ENCODE measurements at regions not wholly inside any gene's neighbourhood (a gene's known extent, or its start where the extent isn't known, plus 50 kb on each side); places are given as distances from the start of the nearest gene placed in this dataset.

DNA sequence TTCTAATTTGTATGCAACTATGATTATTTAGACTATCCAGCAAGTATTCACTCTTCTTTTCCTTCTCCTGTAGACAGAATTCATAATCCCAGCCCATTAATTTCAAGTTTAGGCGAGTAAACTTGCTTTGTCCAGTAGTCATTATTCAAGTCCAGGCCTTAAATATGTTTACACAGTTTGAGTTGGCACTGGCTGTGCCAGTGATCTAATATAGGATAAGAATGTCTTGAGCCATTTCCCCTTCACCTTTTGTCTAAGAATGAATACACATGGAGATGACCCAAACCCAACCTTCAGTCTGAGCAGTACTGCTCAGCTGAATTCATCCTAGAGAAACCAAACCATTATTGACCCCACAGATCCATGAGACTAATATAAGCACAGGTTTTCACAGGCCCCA is 930.4 kb upstream of the CDH8 start:
- Mint-ChIP-seq H3K4me1 (ENCODE audit: unreplicated experiment) (no peaks in the 10 kb centered on the region), H3K4me3 (ENCODE audit: unreplicated experiment) (no peak overlapping the region), H3K27ac (ENCODE audit: unreplicated experiment) (no peak overlapping the region), H3K27me3 (ENCODE audit: unreplicated experiment) (no peaks in the 10 kb centered on the region), H3K36me3 (ENCODE audit: unreplicated experiment) (no peaks in the 10 kb centered on the region), H3K9me3 (ENCODE audit: unreplicated experiment) (peaks cover 3% of the 10 kb centered on the region)
- TF ChIP-seq, protein P1, sequence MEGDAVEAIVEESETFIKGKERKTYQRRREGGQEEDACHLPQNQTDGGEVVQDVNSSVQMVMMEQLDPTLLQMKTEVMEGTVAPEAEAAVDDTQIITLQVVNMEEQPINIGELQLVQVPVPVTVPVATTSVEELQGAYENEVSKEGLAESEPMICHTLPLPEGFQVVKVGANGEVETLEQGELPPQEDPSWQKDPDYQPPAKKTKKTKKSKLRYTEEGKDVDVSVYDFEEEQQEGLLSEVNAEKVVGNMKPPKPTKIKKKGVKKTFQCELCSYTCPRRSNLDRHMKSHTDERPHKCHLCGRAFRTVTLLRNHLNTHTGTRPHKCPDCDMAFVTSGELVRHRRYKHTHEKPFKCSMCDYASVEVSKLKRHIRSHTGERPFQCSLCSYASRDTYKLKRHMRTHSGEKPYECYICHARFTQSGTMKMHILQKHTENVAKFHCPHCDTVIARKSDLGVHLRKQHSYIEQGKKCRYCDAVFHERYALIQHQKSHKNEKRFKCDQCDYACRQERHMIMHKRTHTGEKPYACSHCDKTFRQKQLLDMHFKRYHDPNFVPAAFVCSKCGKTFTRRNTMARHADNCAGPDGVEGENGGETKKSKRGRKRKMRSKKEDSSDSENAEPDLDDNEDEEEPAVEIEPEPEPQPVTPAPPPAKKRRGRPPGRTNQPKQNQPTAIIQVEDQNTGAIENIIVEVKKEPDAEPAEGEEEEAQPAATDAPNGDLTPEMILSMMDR (IDR thresholded peaks at IDR 0.05) = no peak
- DNase-seq (ENCODE audit: extremely low spot score, unreplicated experiment) = no peak

DNA sequence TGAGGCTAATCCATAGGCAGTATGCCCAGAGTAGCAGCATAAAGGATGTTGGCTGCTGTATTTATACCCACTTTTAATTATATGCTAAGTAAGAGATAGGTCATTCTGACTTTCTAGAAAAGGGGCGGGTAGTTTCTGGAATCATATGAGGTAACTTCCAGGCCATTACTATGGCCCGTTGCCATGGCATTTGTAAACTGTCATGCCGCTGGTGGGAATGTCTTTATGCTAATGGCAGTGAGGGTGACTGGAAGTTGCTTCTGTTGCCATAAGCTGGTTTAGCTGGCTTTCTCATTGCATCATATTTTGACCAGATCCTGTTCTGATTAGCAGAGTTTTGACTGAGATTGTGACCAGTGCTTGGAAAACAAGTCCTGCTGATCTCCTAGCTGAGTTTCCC is 929.6 kb upstream of the CDH8 start:
- Mint-ChIP-seq H3K4me1 (ENCODE audit: unreplicated experiment) (no peaks in the 10 kb centered on the region), H3K36me3 (ENCODE audit: unreplicated experiment) (no peaks in the 10 kb centered on the region), H3K4me3 (ENCODE audit: unreplicated experiment) (no peak overlapping the region), H3K9me3 (ENCODE audit: unreplicated experiment) (peaks cover 3% of the 10 kb centered on the region), H3K27me3 (ENCODE audit: unreplicated experiment) (no peaks in the 10 kb centered on the region), H3K27ac (ENCODE audit: unreplicated experiment) (no peak overlapping the region)
- TF ChIP-seq, protein P1 (IDR thresholded peaks at IDR 0.05) = no peak
- no peak for DNase-seq (ENCODE audit: extremely low spot score, unreplicated experiment)

DNA sequence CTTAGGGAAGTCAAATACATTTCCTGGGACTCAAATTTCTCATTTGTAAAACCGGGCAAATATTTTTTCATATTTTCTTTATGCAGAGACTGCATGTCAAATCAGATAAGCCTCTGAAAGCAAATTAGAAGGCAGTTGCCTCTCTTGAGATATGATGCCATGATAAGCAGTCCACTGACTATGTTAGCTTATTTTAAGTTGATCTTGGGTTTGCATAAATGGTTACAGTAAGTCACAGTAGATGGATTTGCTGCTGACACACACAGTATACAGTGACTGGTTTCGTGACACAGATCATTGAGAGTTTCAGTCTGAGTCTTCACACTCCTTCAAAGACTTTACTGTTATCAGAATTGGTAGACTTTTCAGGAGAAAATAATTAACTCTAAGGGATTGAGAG is 927.6 kb upstream of the CDH8 start:
- Mint-ChIP-seq H3K4me3 (ENCODE audit: unreplicated experiment) (no peak overlapping the region), H3K9me3 (ENCODE audit: unreplicated experiment) (peaks cover 11% of the 10 kb centered on the region), H3K27me3 (ENCODE audit: unreplicated experiment) (no peaks in the 10 kb centered on the region), H3K27ac (ENCODE audit: unreplicated experiment) (no peak overlapping the region), H3K36me3 (ENCODE audit: unreplicated experiment) (no peaks in the 10 kb centered on the region), H3K4me1 (ENCODE audit: unreplicated experiment) (no peaks in the 10 kb centered on the region)
- DNase-seq (ENCODE audit: extremely low spot score, unreplicated experiment) = no peak
- TF ChIP-seq, protein P1 (IDR thresholded peaks at IDR 0.05) = no peak

DNA sequence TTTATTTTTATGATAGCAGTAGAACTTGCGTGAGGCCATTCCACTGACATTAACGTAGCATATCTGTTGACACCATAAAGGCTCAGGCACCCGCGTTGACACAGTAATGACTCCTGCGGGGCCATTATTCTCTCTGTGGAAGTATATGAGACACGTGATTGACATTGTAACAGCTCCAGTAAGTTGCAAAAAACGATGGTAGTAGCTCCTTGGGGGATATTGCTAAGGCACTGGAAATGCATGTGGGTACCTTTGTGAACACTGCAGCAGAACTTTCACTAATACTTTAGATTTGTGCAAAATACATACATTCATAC is 918.8 kb upstream of the CDH8 start:
- Mint-ChIP-seq H3K4me3 (ENCODE audit: unreplicated experiment) (no peak overlapping the region), H3K27me3 (ENCODE audit: unreplicated experiment) (no peaks in the 10 kb centered on the region), H3K27ac (ENCODE audit: unreplicated experiment) (no peak overlapping the region), H3K36me3 (ENCODE audit: unreplicated experiment) (no peaks in the 10 kb centered on the region), H3K9me3 (ENCODE audit: unreplicated experiment) (peaks cover 23% of the 10 kb centered on the region), H3K4me1 (ENCODE audit: unreplicated experiment) (no peaks in the 10 kb centered on the region)
- DNase-seq (ENCODE audit: extremely low spot score, unreplicated experiment) = no peak
- TF ChIP-seq, protein P1 (IDR thresholded peaks at IDR 0.05) = no peak

DNA sequence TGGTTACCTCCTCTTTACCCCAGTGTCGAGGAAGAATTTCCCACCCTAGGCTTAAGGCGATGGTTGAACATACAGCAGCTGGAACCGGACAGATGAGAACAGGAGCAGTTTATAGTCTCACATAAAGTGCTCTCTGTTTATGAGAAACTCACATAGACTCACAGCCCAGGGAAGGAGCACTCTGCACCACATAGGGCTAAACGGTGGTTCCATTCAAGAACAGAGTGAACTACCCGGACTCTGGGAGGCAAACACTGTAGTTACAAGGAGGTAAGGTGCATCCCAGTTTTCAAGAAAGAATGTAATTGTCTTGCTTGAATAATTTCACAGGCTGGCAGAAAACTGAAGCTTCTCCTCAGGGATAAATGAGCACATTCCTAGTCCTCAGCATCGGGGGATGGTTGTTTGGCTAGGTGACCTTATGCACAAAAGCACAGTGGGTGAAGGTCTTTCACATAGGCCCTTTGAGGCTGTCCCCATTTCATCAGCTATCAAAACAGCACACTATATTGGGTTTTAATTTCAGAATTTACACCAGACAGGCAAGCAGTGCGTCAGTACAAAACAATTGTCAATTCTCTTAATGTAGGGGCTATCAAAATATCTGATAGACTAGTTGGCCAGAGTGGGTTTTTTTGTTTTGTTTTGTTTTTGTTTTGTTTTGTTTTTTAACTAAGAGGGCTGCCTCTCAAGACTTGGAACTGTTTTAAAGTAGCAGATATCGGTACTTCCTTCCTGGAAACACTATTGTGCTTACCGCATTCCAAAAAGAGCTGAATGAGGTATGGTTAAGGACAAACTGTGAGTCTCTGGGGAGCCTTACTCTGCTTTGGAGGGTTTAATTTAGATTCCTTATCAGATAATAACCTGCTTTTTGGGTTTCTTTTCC is 918.1 kb upstream of the CDH8 start:
- no peaks in the 10 kb centered on the region for H3K4me1 Mint-ChIP-seq (ENCODE audit: unreplicated experiment)
- DNase-seq (ENCODE audit: extremely low spot score, unreplicated experiment) = no peak
- no peaks in the 10 kb centered on the region for H3K36me3 Mint-ChIP-seq (ENCODE audit: unreplicated experiment)
- TF ChIP-seq, protein P1 (IDR thresholded peaks at IDR 0.05) = no peak
- no peak overlapping the region for H3K4me3 Mint-ChIP-seq (ENCODE audit: unreplicated experiment)
- H3K27ac Mint-ChIP-seq (ENCODE audit: unreplicated experiment) = no peak overlapping the region
- no peaks in the 10 kb centered on the region for H3K27me3 Mint-ChIP-seq (ENCODE audit: unreplicated experiment)
- peaks cover 16% of the 10 kb centered on the region for H3K9me3 Mint-ChIP-seq (ENCODE audit: unreplicated experiment)
